ENCODE measurements at regions not wholly inside any gene's neighbourhood (a gene's known extent, or its start where the extent isn't known, plus 50 kb on each side); places are given as distances from the start of the nearest gene placed in this dataset.

DNA sequence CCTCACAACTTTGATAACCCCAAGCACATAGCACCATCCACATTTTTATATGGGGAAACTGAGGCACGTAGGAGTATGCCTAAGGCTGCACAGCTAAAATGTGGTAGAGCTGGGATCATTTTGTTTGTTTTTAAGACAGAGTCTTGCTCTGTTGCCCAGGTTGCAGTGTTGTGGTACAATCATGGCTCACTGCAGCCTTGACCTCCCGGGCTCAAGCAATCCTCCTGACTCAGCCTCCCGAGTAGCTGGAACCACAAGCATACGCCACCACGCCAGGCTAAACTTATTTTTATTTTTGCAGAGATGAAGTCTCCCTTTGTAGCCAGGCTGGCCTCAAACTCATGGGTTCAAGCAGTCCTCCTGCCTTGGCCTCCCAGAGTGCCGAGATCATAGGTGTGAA, 81.0 kb upstream of the GSE1 start:
- TF ChIP-seq, protein P1, sequence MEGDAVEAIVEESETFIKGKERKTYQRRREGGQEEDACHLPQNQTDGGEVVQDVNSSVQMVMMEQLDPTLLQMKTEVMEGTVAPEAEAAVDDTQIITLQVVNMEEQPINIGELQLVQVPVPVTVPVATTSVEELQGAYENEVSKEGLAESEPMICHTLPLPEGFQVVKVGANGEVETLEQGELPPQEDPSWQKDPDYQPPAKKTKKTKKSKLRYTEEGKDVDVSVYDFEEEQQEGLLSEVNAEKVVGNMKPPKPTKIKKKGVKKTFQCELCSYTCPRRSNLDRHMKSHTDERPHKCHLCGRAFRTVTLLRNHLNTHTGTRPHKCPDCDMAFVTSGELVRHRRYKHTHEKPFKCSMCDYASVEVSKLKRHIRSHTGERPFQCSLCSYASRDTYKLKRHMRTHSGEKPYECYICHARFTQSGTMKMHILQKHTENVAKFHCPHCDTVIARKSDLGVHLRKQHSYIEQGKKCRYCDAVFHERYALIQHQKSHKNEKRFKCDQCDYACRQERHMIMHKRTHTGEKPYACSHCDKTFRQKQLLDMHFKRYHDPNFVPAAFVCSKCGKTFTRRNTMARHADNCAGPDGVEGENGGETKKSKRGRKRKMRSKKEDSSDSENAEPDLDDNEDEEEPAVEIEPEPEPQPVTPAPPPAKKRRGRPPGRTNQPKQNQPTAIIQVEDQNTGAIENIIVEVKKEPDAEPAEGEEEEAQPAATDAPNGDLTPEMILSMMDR (IDR thresholded peaks at IDR 0.05) = no peak
- no peak for TF ChIP-seq POLR2A (IDR thresholded peaks at IDR 0.05)
